GM21723 (cell line): ENCODE measurements at regions not wholly inside any gene's neighbourhood (a gene's known extent, or its start where the extent isn't known, plus 50 kb on each side); places are given as distances from the start of the nearest gene placed in this dataset.
"Not testable (repeated sequence)": the region's sequence is repeated elsewhere in the genome, so short reads cannot be mapped to it uniquely, and the experiment has no call there.

Source experiments
- ATAC-seq: cut with Tn5 transposase; IDR thresholded peaks from one replicate; pipeline ENCODE4 v1.9.1; 2021; ENCODE audit warnings: mild to moderate bottlenecking, moderate library complexity; ENCODE audit not compliant: unreplicated experiment

- no peak for ATAC-seq
These were observed 99.8 kb downstream of the PJA1 start for GRCh38 chrX:69065451-69065850.

- no peak for ATAC-seq
These were observed 101.8 kb downstream of the PJA1 start for GRCh38 chrX:69063486-69063885.

DNA sequence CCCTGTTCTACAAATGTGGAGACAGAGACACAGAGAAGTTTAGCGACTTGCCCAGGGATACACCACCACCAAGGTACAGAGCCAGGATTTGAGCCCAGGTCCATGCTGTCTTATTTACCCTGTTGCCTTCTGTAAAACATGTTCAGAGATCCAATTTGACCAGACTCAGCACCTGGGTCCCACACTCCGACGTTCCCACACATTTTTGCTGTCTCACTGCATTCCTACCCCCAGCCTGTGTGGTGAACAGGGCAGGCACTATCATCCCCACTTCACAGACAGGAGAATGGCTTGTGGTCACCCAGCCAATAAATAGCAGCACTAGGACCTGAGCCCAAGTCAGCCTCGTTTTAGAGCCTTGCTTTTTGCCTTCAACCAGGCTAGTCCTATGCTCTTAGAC lies 102.8 kb downstream of the PJA1 start:
- ATAC-seq, result no peak

GRCh38 chrX:69060631-69061408 lies 104.4 kb downstream of the PJA1 start:
- ATAC-seq, result no peak

- no peak for ATAC-seq
These were observed 110.1 kb downstream of the PJA1 start for GRCh38 chrX:69055193-69055592.

GRCh38 chrX:69054497-69054896 lies 110.8 kb downstream of the PJA1 start:
- not testable (repeated sequence) for ATAC-seq

DNA sequence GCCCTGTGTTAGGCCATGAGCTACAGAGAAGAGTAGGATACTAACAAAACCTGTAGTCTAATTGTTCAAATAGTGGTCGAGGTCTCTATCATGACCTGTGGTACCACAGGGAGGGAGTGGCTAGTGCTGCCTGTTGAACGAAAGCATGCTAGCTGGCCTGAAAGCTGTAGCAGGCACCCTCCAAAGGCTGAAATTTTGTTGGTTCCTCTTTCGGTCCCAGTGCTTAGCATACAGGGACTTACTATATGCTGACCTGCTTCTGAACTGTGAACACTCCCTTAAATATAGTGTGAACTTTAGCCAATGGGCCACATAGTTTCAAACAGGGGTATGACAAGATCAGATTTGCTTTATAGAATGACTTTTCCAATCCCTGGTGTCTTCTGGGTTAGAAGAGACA lies 113.4 kb downstream of the PJA1 start:
- ATAC-seq, result no peak

GRCh38 chrX:69050051-69050765 lies 115.0 kb downstream of the PJA1 start:
- ATAC-seq, result no peak

DNA sequence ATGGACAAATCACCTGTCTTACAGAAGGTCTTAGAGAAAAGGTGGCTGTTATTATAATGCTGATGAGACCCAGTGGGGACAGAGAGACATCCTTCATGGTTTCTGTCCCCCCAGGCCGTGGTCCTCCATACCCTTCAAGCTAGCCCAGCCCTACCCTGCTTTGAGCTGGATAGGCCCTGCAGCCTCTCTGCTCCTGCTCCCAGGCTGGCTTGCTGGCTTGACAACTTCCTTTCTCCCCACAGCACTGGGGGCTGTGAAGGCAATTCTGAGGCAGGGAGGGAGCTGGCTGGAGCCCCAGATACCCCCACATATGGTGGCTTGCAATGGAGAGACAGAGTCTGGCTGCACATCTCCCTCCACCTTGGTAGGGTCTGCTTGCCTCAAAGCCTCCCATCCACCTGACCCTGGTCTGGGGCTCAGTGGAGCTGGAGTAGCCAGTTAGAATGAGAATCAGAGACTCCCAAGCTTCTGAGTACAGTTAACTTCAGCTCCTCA lies 118.2 kb downstream of the PJA1 start:
- ATAC-seq, result no peak

DNA sequence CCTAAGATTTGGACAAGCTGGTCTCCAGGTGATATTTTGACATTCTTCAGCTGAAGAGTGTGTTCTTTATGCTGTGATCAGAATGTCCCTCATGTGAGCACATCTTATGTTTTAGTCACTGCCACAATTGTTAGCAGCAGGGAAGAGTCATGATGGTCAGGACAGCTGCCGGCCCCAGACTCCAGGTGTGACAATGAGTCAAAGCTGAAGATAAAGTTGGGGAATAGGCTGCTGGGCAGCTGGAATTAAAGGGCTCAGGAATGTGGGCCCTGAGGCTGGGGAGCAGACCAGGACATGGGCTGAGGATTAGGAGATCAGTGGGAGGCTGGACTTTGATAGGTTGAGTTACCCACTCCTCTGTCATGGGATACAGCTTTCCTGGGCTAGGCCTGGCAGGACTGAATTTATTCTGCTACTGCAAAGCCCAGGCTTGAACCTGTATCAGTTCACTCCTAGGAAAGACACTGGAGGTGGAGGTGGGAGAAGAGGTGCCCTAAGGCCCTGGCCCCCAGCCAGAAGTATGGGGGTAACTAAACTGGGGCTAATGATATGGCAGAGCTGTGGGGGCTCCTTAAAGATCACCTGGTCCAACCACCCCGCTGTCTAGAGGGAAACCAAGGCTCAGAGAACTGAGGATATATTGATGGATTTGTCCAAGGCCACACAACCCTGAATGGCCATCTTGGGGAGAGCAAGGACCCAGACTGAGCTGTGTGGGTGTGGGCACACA lies 119.5 kb downstream of the PJA1 start:
- no peak for ATAC-seq

GRCh38 chrX:69038816-69039215 lies 126.4 kb downstream of the PJA1 start:
- ATAC-seq, result no peak

- ATAC-seq, result no peak
These were observed 127.1 kb downstream of the PJA1 start for GRCh38 chrX:69038188-69038587.

GRCh38 chrX:69037786-69038185 lies 127.5 kb downstream of the PJA1 start:
- no peak for ATAC-seq

GRCh38 chrX:69036674-69037573 lies 128.3 kb downstream of the PJA1 start:
- no peak for ATAC-seq

DNA sequence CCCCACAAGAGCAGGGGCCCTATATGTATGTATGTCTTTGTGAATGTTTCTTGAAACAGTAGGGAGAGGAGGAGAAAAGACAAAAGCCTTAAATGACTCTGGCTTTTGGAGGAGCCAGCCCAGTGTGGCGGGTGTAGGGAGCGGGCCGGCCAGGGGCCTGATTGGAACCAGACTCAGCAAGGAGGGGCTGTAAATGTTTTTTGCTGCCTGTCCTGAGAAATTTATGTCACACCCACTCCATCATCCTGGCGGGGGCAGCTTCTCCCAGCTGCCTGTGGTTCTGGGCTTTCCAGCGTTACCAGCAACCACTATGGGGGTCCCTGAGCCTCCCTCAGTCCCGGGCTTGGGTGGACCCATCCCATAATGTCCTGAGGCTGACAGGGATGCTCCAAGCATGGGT lies 130.8 kb downstream of the PJA1 start:
- no peak for ATAC-seq

DNA sequence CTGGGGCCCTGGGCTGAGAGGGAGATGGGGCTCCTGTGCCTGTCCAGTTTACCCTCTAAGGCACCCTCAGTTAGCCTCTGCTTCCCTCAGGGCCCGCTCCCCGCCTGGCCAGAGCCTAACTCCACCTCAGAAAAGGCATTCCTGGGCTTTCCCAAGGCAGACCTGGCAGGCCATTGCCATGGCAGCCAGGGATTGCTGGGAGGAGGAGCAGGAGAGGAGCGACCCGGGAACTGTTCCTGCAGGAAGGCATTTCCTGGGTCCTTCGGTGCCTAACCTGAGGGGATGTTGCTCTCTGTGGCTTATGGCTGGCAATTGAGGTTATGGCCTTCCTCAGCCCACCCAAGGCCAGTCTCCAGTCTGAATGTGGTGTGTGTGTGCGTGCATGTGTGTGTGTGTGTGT lies 131.3 kb downstream of the PJA1 start:
- no peak for ATAC-seq

DNA sequence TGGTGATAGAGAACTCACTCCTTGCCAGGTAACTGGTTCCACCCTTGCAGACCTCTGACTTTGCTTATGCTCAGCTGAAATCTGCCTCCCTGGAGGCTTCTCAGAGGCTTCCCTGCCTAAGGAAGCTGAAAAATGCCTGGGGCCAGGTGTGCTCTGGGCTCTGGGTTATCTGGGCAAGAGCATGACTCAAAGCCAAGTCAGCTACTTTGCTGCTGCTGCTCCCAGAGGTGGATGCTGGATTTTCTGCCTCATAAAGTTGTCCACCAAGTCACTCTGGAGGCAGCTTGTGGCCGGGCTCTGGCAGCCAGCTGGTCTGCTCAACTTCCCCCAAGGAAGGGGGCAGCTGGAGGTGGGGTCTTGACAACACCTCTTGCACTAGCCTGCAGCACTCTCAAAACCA lies 132.7 kb downstream of the PJA1 start:
- ATAC-seq, result no peak

DNA sequence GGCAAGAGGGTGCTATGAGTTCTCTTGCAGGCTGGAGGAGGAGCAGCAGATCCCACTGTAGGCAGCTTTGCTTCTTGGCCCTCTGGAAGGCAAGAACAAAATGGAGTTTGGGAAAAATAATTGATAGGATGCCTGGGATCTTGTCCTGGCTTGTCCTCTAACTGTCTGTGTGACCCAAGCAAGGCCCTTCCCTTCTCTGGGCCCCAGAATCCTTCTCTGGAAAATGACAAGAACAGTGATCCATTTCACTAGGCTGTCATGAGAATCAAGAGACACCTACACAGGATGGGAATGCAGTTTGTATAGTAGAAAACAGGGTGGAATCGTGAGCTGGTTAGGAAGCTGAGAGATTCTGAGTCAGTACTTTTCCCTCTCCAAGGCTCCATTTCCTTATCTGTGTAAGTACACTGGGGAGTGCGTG lies 133.3 kb downstream of the PJA1 start:
- no peak for ATAC-seq

DNA sequence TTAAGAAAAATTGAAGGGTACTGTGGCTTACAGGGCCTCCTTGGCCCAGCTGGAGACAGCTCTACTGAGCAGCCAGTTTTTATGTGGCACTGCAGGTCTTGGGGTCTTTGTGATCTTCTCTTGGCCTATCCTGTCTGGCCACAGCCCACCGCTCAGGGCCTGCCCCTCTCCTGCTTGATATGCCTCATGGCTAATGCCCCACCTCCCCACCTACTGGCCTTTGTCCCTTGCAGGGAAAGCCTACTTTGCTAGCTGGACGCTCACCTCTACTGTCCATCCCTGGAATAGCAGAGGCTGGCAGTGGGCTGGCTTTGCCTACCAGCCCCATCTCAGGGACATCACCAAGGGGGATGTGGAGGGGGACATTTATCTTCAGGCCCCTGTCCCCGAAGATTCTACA lies 134.1 kb downstream of the PJA1 start:
- ATAC-seq, result no peak

GRCh38 chrX:69029771-69030170 lies 135.5 kb downstream of the PJA1 start:
- ATAC-seq, result no peak

DNA sequence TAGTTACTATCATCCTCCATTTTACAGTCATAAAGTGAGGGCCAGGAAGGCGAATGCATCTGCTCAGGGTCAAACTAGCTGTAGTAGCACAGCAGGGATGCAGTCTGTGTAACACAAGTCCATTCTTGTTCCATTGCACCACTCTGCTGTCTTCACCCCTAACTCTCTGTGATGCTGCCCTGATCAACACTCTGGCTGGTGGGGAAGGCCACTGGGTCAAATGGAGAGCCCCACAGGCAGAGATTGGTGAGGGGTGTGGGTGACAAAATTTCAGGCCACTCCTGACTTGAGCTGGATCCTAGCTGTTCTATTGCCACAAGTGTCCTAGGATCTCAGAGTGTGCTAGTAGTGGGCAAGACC lies 136.5 kb downstream of the PJA1 start:
- ATAC-seq, result no peak
